ENCODE measurements at regions not wholly inside any gene's neighbourhood (a gene's known extent, or its start where the extent isn't known, plus 50 kb on each side); places are given as distances from the start of the nearest gene placed in this dataset.
A peak's percentile ranks its signal among the peaks of the same experiment; 100 is the strongest.

GRCh38 chr14:38930022-38930421 lies 173.0 kb downstream of the SEC23A start:
- ChIA-PET CTCF (ENCODE audit: low intra/inter-chr PET ratio, low total read pairs) (no interaction called here), POLR2A (no interaction called here)
- Histone ChIP-seq H3K36me3 (replicated peaks in 1 of 2; ENCODE audit: control insufficient read depth in 1 of 2, insufficient read depth in 2 of 2, low read length in 2 of 2) (no peaks in the 10 kb centered on the region), H3K4me3 (replicated peaks in 1 of 3; ENCODE audit: insufficient read depth in 1 of 3, low read depth in 2 of 3, low read length in 3 of 3) (no peak overlapping the region), H2AFZ (ENCODE audit: low read length) (no peak overlapping the region), H4K20me1 (ENCODE audit: insufficient read depth, low read length) (no peaks in the 10 kb centered on the region), H3K4me2 (ENCODE audit: low read depth, low read length) (no peak overlapping the region), H3K9ac (ENCODE audit: insufficient read depth, low read depth, low read length) (no peak overlapping the region), H3K27ac (ENCODE audit: extremely low read length, insufficient read depth, low read length) (no peak overlapping the region), H3K79me2 (ENCODE audit: insufficient read depth, low read length) (no peaks in the 10 kb centered on the region), H3K27me3 (ENCODE audit: control insufficient read depth in 1 of 2, insufficient read depth in 2 of 2, low read length in 2 of 2) (no peaks in the 10 kb centered on the region; a peak in 1 of 5 replicates), H3K4me1 (ENCODE audit: insufficient read depth, low read length) (no peaks in the 10 kb centered on the region), H3K9me3 (ENCODE audit: low read length) (no peaks in the 10 kb centered on the region)
- TF ChIP-seq MAFF (IDR thresholded peaks at IDR 0.05; ENCODE audit: low read depth, low read length): peak; percentile 94
- TF ChIP-seq, protein P1, sequence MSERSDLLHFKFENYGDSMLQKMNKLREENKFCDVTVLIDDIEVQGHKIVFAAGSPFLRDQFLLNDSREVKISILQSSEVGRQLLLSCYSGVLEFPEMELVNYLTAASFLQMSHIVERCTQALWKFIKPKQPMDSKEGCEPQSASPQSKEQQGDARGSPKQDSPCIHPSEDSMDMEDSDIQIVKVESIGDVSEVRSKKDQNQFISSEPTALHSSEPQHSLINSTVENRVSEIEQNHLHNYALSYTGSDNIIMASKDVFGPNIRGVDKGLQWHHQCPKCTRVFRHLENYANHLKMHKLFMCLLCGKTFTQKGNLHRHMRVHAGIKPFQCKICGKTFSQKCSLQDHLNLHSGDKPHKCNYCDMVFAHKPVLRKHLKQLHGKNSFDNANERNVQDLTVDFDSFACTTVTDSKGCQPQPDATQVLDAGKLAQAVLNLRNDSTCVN (CRISPR knock-in tag; IDR thresholded peaks at IDR 0.05; ENCODE audit: borderline replicate concordance): no peak
- TF ChIP-seq, protein P2, sequence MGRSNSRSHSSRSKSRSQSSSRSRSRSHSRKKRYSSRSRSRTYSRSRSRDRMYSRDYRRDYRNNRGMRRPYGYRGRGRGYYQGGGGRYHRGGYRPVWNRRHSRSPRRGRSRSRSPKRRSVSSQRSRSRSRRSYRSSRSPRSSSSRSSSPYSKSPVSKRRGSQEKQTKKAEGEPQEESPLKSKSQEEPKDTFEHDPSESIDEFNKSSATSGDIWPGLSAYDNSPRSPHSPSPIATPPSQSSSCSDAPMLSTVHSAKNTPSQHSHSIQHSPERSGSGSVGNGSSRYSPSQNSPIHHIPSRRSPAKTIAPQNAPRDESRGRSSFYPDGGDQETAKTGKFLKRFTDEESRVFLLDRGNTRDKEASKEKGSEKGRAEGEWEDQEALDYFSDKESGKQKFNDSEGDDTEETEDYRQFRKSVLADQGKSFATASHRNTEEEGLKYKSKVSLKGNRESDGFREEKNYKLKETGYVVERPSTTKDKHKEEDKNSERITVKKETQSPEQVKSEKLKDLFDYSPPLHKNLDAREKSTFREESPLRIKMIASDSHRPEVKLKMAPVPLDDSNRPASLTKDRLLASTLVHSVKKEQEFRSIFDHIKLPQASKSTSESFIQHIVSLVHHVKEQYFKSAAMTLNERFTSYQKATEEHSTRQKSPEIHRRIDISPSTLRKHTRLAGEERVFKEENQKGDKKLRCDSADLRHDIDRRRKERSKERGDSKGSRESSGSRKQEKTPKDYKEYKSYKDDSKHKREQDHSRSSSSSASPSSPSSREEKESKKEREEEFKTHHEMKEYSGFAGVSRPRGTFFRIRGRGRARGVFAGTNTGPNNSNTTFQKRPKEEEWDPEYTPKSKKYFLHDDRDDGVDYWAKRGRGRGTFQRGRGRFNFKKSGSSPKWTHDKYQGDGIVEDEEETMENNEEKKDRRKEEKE (IDR thresholded peaks at IDR 0.05): no peak
- TF ChIP-seq, protein P3, sequence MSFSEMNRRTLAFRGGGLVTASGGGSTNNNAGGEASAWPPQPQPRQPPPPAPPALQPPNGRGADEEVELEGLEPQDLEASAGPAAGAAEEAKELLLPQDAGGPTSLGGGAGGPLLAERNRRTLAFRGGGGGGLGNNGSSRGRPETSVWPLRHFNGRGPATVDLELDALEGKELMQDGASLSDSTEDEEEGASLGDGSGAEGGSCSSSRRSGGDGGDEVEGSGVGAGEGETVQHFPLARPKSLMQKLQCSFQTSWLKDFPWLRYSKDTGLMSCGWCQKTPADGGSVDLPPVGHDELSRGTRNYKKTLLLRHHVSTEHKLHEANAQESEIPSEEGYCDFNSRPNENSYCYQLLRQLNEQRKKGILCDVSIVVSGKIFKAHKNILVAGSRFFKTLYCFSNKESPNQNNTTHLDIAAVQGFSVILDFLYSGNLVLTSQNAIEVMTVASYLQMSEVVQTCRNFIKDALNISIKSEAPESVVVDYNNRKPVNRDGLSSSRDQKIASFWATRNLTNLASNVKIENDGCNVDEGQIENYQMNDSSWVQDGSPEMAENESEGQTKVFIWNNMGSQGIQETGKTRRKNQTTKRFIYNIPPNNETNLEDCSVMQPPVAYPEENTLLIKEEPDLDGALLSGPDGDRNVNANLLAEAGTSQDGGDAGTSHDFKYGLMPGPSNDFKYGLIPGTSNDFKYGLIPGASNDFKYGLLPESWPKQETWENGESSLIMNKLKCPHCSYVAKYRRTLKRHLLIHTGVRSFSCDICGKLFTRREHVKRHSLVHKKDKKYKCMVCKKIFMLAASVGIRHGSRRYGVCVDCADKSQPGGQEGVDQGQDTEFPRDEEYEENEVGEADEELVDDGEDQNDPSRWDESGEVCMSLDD (CRISPR knock-in tag; IDR thresholded peaks at IDR 0.05; ENCODE audit: borderline replicate concordance): no peak
- peak; percentile 96 to 97 for TF ChIP-seq MAFK (conservative IDR thresholded peaks at IDR 0.05 in 1 of 2, IDR thresholded peaks at IDR 0.05 in 1 of 2; ENCODE audit: low read length in 2 of 2)
- FAIRE-seq: peak; percentile 30
- no TSS peak for BruUV-seq (replicated peaks)
- in situ Hi-C loops (cut with HindIII; ENCODE audit: extremely low pct_ligation_motif_present, low pct_unique_long_range_greater_than_20kb) (no loop called here), intact Hi-C loops (cut with micrococcal nuclease; ENCODE audit: unreplicated experiment) (no loop called here)
- no peak for ATAC-seq
- WGBS (ENCODE audit: low lambda C conversion rate): 10% methylated on average over 3 of the region's 3 CpGs
- no peak for DNase-seq (ENCODE audit: low spot score)

Measured in HepG2 (cell line).